HG02981 (cell line): ENCODE measurements at regions not wholly inside any gene's neighbourhood (a gene's known extent, or its start where the extent isn't known, plus 50 kb on each side); places are given as distances from the start of the nearest gene placed in this dataset.

Experiments used
- ATAC-seq: cut with Tn5 transposase; IDR thresholded peaks from one replicate; pipeline ENCODE4 v1.9.1; 2021; ENCODE audit warnings: mild to moderate bottlenecking, moderate library complexity; ENCODE audit not compliant: unreplicated experiment

DNA sequence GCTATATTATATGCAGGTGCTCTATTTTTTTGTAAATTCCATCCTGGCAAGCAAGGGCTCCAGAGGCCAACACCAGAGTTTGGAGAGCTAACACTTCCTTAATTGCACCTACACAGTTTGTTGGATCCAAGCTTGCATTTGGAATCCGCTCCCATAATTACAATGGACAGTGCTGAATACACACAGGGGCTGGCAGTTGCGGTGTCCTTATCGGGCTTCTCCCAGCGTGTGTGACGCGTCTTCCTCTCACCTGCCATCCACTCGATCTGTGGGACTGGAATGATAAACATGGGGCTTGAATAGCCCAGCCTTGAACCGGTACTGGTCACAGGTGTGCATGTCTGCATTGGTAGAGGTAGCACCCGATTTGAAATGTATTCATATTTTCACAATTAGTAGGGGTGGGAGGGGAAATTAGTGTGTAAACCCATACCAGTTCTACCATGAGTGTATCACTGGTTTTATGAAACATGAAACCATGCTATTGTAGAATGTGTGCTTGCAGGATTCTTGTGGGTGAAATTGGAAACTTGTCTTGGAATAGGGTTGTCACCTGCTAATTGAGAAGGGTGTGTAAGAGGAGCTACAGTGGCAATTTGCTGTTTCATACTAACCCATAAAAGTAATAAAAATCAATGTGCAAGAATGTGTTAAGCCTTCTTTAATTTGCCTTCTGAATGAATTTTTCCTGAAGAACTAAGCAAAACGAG is 316.5 kb downstream of the WDR11 start:
- no peak for ATAC-seq

DNA sequence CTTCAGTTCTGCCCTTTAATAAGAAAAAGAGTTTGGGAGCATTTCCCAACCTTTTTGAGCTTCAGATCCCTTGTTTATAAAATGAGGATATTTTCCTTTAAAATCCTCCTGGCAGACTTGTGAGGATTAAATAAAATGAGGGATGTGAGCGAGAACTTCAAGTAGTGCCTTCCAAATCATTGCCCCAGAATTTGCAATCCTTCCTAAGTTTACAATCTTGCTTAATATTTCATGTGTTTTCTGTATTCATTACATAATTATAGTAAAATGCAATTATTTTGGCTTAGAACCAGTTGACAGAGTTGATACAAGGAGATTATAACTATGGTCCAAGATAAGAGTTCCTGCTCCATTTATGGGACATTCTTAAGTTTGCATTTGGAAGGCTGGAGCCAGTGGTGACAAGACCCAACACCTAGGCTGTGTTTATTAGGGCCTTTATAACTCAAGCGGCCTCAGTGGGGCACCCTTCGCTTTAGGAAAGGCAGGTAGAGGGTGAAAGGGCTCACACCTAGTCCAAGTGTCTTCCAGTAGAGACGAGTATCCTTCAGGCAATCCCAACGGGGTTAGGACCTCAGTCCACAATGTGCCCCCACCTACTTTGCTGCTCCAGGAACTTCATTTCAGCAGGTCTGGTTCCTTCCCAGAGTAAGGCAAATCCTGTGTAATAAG is 317.5 kb downstream of the WDR11 start:
- ATAC-seq, result no peak

DNA sequence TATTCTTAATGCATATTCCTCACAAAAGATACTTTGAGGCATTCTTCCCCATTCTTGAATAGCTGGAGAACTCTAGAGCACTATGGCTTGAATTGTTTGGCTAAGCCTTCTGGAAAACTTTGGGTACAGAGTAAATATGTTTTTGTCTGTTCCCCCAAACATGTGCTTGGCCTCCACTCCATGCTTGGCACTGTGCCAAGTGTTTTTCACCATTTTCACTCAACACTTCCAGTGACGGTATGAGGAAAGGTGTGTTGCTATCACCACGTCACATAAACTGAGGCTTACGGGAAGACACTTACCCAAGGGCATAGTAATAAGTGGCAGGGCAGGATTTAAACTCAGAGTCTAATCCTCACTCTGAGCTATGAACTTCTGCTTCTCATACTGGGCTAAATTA is 318.2 kb downstream of the WDR11 start:
- no peak for ATAC-seq

DNA sequence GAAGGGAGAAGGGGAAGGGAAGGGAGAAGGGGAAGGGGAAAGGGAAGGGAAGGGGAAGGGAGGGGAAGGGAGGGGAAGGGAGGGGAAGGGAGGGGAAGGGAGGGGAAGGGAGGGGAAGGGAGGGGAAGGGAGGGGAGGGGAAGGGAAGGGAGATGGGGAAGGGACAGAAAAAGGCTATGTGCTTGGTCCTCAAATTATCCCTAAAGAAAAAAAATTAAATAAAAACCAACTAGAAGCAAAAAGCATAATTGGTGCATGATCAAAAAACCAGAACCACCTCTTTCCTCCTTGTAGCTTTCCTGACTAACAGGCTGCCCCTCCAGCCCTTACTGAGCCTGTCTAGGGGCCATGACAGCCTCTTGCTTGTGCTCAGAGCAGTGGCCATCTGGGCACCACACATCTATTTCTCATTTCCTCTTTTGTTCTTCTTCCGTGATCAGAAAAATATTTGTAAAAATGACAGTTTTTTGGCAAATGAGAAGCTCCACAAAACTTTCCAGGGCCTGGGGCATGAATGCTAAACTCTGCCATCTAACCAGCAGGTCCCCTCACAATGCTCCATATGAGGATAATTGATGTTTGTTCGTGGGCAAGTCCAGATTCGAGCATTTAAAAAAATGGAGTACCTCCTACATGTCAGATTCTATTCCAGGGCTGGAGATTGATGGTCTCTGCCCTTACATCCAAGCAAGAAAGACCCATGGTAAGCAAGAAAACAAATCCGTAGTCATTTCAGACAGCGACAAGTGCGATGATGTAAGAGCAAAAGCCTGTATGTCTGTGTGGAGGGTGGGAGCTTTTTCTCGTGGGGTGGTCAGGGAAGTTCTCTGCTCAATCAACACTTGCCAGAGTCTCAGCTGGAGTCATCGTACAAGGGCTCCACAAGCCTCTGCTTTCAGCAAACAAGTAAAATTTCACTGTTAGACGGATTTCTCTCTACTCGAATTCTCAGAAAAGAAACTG is 320.9 kb downstream of the WDR11 start:
- no peak for ATAC-seq

DNA sequence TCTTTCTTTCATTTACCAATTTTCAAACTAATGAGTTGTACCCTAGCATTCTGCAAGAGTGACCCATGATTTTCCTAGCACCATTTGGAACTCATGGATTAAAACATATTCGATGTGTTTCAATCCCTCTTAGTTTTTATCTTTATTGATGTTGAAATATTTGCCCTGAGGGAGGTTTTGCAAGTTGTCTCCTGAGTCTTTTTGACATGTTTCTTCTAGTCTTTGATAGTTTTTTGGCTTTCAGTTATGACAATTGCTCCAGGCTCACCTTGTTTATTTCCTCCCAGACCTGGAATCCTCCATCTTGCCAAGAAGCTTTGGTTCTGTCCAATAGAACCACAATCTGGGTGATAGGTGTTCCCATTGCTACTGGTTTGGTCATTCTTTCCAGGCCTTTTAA is 327.8 kb downstream of the WDR11 start:
- ATAC-seq, result no peak

DNA sequence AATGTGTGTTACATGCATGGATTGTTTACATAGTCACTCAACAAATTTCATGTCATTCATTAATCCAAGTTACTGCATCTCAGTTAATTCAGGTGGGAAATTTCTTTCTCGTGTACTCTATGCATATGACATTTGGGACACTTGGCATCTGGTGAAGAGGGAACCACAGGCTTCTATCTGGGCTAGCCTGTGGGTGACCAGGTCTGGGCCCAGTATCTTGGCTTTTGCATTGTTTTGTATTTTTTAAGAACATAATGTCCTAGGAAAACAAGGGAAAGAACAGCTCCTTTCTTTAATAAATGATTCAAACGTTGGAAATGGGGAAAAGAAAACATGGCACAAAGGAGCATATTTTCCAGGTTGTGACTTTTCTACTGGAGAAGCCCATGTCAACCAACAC is 331.1 kb downstream of the WDR11 start:
- ATAC-seq, result no peak

DNA sequence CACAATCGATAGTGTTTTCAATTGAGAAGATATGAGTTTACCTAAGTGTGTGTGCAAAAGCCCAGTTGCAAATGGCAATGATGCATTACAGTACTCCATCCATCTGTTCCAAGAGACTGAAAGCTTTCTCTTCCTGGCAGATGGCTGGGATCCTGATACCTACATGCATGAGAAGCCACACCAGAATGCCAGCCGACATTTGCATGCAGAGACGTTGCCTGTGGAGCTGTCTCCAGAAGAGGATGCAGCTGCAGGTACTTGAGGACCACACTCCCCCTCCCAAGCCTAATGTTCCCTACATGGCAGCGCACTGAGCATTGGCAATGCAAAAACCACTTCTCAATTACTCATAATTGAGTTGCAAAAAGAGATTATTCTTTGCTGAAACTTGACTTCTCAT is 332.1 kb downstream of the WDR11 start:
- no peak for ATAC-seq

DNA sequence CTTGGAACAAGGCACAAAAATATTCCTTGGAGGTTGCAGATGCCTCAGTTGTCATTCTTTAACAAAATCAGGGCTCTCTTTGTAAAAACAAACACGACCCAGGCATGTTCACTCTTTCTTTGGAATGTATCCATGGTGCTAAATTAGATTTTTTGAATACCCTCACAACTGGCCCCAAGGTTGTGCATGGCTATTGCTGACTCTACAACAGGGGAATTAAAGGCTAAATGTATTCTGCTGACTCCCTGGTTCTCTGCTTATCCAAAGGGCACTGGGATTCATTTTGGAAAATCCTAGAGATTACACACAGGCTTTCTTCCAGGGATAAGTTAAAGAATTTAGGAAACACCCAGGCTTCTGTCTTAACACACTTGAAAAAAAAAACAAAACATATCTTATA is 332.5 kb downstream of the WDR11 start:
- ATAC-seq, result no peak

DNA sequence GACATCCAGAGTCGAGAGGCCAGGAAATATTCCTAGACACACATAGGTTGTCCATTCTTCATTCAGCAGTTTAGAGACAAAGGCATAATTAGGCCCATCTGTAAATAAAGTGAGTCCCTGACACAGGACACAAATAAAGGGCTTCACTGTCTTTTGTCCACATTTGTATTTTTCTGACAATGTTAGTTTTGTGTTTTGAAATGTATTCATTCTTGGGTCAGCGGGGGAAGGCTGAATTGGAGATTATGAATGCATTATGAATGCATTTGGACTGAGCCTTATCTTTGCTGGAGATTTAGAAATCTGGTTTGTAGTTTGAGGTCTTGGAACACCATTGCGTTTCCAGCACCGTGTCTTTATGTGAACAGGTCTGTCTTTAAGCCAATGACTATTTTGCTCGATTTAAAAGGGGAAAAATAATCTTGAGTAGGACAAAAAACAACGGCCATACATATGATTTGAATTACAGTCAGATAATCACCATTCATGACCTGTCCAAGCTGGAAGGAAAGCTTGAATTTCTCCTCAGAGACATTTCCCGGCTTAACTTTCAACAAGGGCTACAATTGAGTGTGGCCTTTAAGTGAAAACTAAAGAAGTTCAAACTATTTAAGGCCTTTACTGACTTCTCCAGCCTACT is 334.8 kb downstream of the WDR11 start:
- no peak for ATAC-seq

DNA sequence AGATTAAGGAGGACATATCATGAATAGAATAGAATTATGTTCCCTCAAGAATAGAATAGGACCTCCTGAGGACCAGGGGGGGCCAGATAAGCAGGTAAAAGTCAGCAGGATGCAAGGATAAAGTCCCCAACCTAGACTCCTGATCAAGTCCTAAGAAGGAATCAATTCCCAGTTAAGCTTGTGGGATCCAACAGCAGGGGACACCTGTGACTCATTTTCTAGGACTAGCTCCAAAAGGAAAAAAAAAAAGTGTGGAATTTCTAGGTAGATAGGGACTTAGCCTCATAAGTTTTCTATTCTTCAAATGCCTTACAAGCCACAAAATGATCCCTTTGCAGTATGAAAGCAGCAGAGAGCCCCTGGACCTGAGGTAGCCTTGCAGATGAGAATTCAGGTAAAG is 336.2 kb downstream of the WDR11 start:
- ATAC-seq, result no peak

DNA sequence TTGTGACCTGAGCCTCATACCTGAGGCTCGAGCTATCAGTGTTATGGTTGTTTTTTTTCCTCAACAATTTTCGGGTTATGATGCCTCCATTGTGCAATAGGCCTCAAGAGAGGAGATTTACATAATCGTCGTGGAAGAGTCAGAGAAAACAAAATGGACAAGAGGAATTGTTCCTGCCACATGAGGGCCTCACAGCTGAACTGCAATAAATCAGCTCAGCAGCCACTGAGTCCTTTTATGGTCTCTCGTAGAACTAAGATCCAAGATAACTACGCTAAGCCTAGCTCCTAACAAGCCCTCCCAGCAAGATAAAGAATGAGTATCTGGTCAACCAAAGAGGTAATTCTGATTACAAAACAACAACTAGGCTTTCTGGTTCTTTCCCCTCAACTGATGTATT is 336.8 kb downstream of the WDR11 start:
- no peak for ATAC-seq

DNA sequence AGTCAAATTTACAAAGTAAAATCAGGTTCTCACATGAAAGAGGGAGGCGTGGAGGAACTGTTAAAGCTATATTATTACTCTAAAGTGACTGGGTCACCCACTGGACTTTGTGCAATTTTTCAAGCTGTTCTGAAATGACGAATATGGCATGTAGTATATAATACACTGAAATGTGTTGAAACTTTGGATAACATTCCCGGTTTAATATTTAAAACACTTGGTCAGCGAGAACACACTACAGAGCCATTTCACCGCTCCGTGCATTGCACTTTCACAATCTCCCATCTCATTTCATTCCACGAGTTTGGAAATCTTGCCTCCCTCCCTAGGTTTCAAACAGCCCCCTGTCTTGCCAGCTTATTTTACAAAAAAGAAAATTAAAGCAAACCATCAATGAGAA is 337.9 kb downstream of the WDR11 start:
- ATAC-seq, result no peak

DNA sequence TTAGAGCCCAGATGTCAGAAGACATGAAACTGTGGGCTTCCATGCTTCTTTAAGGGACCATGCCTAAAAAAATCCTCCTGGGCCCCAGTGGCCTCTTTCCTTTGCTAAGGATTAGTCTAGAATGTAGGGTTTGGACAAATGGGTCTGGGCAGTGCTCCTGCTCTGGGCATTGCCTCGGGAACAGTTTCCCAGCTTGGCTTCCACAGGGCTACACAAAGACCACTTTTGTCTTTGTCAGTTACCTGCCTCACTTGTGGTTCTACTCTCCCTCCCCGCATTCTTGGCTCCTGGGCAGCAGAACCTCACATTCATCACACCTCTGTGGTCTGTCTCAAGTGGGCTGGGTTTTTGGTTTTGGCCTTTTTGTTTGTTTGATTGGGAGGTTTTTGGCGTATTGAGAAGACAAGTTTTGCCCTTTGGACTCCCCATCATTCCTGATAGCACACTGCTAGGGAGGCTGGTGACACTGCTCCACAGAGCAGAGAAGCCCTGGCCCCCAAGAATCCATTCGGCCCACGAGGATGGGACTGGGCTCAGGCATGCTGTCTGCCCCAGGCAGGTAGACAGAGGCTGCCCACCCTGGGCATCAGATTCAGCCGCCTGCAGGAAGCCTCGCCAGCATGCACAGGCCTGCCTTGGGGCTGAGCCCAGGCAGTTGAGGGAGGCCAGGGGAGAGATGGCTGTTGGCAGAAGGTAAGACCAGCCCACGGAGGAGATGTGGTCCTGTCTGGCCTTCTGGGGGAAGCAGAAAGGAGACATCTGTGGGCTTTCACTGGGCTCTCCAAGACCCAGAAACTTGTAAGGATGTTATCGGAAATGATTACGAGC is 343.7 kb downstream of the WDR11 start:
- no peak for ATAC-seq

DNA sequence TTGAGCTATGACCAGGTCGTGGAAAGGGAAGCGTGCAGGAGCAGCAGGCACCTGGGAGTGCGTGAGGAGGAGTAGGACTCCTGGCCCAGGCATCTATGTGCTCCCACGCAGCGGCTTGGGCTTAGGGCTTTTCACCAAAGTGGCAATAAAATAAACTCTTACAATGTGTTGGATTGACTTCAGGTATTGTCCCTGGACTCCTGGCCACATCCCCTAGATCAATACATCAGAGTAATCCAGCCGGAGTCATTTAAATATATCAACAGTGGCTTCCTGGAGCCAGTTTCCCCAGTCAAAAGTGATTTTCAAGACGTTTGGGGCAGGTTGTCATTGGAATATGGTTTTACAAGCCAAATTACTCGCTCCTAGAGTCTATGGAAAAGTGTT is 344.4 kb downstream of the WDR11 start:
- ATAC-seq, result no peak

DNA sequence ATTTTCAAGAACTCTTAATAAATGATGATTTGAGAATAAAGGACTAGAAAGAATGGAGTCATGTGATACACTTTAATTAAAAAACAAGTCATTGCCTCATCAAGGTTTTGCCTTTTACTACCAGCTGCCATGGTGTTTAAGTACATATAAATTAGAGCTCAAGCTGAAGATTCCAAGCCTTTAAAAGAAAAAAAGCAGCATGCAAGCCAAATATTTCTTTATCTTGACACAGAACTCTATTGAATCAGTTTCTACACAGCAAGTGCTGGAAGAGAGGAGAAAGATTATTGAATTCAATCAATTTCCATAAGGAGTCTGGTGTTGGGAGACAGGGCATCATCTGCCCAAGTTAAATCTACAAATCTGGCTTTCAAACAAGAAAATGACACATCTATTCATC is 347.9 kb downstream of the WDR11 start:
- ATAC-seq, result no peak

DNA sequence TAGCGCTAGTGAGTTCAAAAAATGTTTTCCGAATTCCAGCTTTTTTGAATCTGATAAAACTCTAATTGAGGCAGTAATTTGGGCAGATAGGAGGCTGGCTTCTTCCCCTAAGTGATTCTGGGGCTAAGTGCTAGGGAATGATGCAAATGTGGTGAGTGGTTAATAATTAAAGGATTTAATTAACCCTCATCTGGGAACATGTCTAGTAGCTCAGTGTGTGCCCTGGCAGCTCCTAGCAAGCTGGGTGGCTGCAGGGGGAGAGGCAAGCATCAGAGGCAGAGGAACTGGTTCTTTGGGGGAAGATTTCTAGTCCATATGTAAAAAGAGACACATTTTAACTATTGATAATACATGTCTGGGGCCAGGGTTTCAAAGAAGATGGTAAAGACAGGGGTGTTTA is 354.5 kb downstream of the WDR11 start:
- ATAC-seq, result no peak

DNA sequence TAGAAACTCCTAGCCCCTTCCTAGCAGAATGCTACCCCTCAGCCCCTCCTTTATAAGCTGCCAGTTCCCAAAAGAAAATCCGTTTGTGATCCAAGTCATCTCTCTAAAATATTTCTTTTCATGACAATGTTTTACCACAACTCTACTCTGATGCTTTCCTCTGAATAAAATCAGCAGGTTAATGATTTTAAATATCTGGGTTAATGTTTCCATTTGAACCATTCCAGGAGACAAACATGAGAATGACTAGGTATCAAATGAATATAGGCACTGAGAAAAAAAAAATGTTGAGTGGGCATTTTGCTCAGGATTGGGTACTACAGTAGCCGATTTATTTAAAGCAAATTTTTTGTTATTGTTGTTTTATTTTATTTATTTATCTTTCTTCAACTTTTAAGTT is 360.3 kb downstream of the WDR11 start:
- no peak for ATAC-seq

DNA sequence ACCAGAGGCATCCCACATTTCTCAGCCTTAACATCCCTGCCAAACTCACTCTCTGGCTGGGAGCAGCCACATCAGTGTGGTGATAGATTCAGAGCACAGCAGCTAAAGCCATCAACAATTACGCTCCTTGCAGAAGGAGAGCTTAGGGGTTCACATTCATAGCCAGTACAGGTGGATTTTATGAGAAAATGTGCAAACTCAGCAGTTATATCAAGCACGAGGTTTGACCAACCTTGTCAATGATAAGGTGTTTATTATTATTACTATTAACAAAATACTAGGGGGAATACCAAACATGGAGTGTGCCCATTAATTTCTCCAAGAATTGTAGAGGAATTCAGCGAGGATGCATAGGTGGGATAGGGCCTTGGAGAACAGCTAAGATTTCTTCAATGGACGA is 362.3 kb downstream of the WDR11 start:
- ATAC-seq, result no peak

DNA sequence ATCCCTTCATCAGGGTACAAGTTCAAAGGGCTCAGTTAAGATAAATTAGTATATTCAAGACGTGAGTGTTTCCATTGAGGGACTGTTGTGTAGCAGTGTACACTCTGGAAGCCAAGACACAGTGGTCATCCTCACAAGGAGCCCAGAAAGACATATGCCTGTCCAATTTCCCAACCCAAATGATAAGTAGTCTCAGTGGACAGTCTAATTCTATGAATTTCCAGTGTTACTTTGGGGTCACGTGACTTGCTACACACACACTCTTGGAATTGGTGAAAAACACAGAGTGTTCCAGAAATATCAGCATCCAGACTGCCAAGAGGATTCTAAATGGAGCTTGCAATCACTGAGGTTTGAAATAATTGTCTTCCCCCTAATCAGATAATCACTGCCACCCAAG is 365.1 kb downstream of the WDR11 start:
- ATAC-seq, result no peak

DNA sequence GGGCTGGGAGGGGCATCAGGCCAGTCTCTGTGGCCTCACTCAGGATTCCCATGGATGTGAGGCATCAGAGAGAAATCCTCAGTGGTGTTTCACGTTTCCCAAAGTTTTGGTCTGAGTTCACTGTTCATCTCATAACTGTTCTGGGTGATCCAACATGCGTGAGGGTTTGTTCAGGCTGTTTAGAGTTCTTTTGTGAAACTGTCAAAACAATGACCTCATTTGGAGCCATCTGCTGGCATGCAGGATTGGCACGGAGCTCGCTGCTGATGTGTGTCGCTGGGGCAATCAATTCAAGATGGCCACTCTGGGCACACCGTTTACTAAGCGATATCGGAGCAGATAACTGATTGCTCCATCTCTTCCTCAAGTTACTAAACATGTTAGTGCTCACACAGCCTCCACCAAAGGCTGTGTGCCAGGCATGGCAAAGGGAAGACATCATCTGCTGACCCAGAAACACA is 365.6 kb downstream of the WDR11 start:
- ATAC-seq, result no peak
